ENCODE measurements at regions not wholly inside any gene's neighbourhood (a gene's known extent, or its start where the extent isn't known, plus 50 kb on each side); places are given as distances from the start of the nearest gene placed in this dataset.

GRCh38 chr14:65833267-65833880, 420.8 kb downstream of the FUT8 start:
- ChIA-PET CTCF (interaction anchor here (0.9 to 3.3 kb wide), 3 partner anchors 9 to 669 kb away, joined by 4 to 17 read pairs (median 6); partner anchors contain the start of gene FUT8), POLR2A (no interaction called here)
- H3F3A ChIP-seq (replicated peaks; ENCODE audit: insufficient read depth): no peaks in the 10 kb centered on the region
- 79% methylated on average over 11 of the region's 11 CpGs for WGBS (ENCODE audit: low lambda C conversion rate)
- H3K4me1 ChIP-seq (ENCODE audit: control insufficient read depth in 1 of 2, insufficient read depth in 2 of 2, low read depth in 1 of 2, low read length in 1 of 2): peaks cover 0 to 3% of the 10 kb centered on the region in 2 experiments; a peak in 1 of 4 replicates
- no peak for DNase-seq
- no peaks in the 10 kb centered on the region for H3K9me2 ChIP-seq
- H3K27ac ChIP-seq (ENCODE audit: low read depth in 2 of 2, low read length in 1 of 2): no peak overlapping the region
- no peaks in the 10 kb centered on the region for H4K20me1 ChIP-seq (ENCODE audit: insufficient read depth)
- H3K4me3 ChIP-seq (ENCODE audit: low read depth in 2 of 2, low read length in 1 of 2): no peak overlapping the region
- H3K9ac ChIP-seq: no peak overlapping the region
- TF ChIP-seq PBX3 (IDR thresholded peaks at IDR 0.05) (no peak), REST (IDR thresholded peaks at IDR 0.05; ENCODE audit: low read depth, low read length) (no peak), NRF1 (IDR thresholded peaks at IDR 0.05; ENCODE audit: low read depth, low read length) (no peak), USF2 (IDR thresholded peaks at IDR 0.05; ENCODE audit: borderline replicate concordance, low read depth, low read length) (no peak), EZH2phosphoT487 (IDR thresholded peaks at IDR 0.05; ENCODE audit: borderline replicate concordance, low read depth) (no peak), TCF12 (IDR thresholded peaks at IDR 0.05) (no peak), NFIC (IDR thresholded peaks at IDR 0.05; ENCODE audit: borderline replicate concordance) (no peak), SIN3A (IDR thresholded peaks at IDR 0.05; ENCODE audit: borderline replicate concordance, low read depth, low read length) (no peak), RFX5 (IDR thresholded peaks at IDR 0.05; ENCODE audit: low read length) (no peak), JUND (IDR thresholded peaks at IDR 0.05) (no peak), MAX (IDR thresholded peaks at IDR 0.05; ENCODE audit: low read depth) (no peak), USF1 (IDR thresholded peaks at IDR 0.05; ENCODE audit: borderline replicate concordance, low read depth) (no peak), ELF1 (IDR thresholded peaks at IDR 0.05) (no peak), EP300 (IDR thresholded peaks at IDR 0.05; ENCODE audit: borderline replicate concordance in 1 of 2, low read depth in 1 of 2, low read length in 1 of 2) (no peak)
- H3K79me2 ChIP-seq (ENCODE audit: insufficient read depth): no peaks in the 10 kb centered on the region
- H3K36me3 ChIP-seq (replicated peaks in 1 of 2; ENCODE audit: control insufficient read depth in 1 of 2, insufficient read depth in 2 of 2, low read length in 1 of 2): no peaks in the 10 kb centered on the region
- no peaks in the 10 kb centered on the region for H3K9me3 ChIP-seq
- H2AFZ ChIP-seq (ENCODE audit: low read depth): no peak overlapping the region
- no peak overlapping the region for H3K4me2 ChIP-seq
- no peaks in the 10 kb centered on the region; the same call in 1 of the 2 replicates for H3K27me3 ChIP-seq (ENCODE audit: insufficient read depth)

All from SK-N-SH (cell line).